Activated effector memory CD4-positive, alpha-beta T cell treated with Interleukin-2 at 50 U/mL for 16 hours (primary cell): ENCODE measurements at regions not wholly inside any gene's neighbourhood (a gene's known extent, or its start where the extent isn't known, plus 50 kb on each side); places are given as distances from the start of the nearest gene placed in this dataset.

ENCODE experiments used
- DNase-seq: peaks from one replicate; pipeline ENCODE4 v3.0.0-alpha.2; 2020

GRCh38 chr3:42037318-42037945, 53.7 kb upstream of the TRAK1 start:
- DNase-seq, result no peak

- DNase-seq, result no peak
These were observed 54.7 kb upstream of the TRAK1 start for GRCh38 chr3:42036483-42036823.

- no peak for DNase-seq
These were observed 55.2 kb upstream of the TRAK1 start for GRCh38 chr3:42035816-42036482.

GRCh38 chr3:42035007-42035406, 56.1 kb upstream of the TRAK1 start:
- DNase-seq, result no peak

- no peak for DNase-seq
These were observed 57.4 kb upstream of the TRAK1 start for GRCh38 chr3:42033741-42034140.

GRCh38 chr3:42032693-42033349, 58.3 kb upstream of the TRAK1 start:
- DNase-seq, result no peak

- no peak for DNase-seq
These were observed 59.2 kb upstream of the TRAK1 start for GRCh38 chr3:42031808-42032480.

- no peak for DNase-seq
These were observed 62.7 kb upstream of the TRAK1 start for GRCh38 chr3:42028474-42028873.

- no peak for DNase-seq
These were observed 63.6 kb upstream of the TRAK1 start for GRCh38 chr3:42027571-42027970.

- DNase-seq, result no peak
These were observed 63.7 kb upstream of the ULK4 start for GRCh38 chr3:42025370-42026138.

- DNase-seq, result no peak
These were observed 62.9 kb upstream of the ULK4 start for GRCh38 chr3:42024591-42025351.

GRCh38 chr3:42023380-42023779, 61.5 kb upstream of the ULK4 start:
- DNase-seq, result no peak

- no peak for DNase-seq
These were observed 60.5 kb upstream of the ULK4 start for GRCh38 chr3:42022355-42022754.

- DNase-seq, result no peak
These were observed 58.9 kb upstream of the ULK4 start for GRCh38 chr3:42020684-42021307.

GRCh38 chr3:42019953-42020260, 58.0 kb upstream of the ULK4 start:
- no peak for DNase-seq

- no peak for DNase-seq
These were observed 57.4 kb upstream of the ULK4 start for GRCh38 chr3:42019144-42019952.

GRCh38 chr3:42014921-42015533, 53.1 kb upstream of the ULK4 start:
- DNase-seq, result no peak

- DNase-seq, result no peak
These were observed 52.6 kb upstream of the ULK4 start for GRCh38 chr3:42014458-42014920.

GRCh38 chr3:42013691-42014457, 52.0 kb upstream of the ULK4 start:
- DNase-seq, result peak; percentile 7
